H1 (cell line): ENCODE measurements at regions not wholly inside any gene's neighbourhood (a gene's known extent, or its start where the extent isn't known, plus 50 kb on each side); places are given as distances from the start of the nearest gene placed in this dataset.

Source experiments
- CTCF ChIA-PET: fragments of 300-600 bp; sonication (Branson Sonifier 250); formaldehyde crosslinking; loops from one replicate; lab custom pipeline; 2021; ENCODE audit not compliant: partially characterized antibody; lab: Charles Lee
- POLR2A ChIA-PET: fragments of 300-600 bp; sonication (Branson Sonifier 250); formaldehyde crosslinking; loops from one replicate; lab custom pipeline; 2021; ENCODE audit warnings: inconsistent platforms; ENCODE audit not compliant: partially characterized antibody; lab: Charles Lee
- DNase-seq, 2 experiments: peaks; one replicate each; pipeline versions ENCODE4 v3.0.0 to v3.0.0-alpha.2; 2010 to 2022; ENCODE audit warnings: low spot score in 2 of 2, low read depth in 1 of 2, mixed read lengths in 1 of 2
- FAIRE-seq: peaks from 2 replicates; lab custom pipeline; 2011; peaks lifted over from hg19 to GRCh38; lab: Jason Lieb, UNC
- H2AFZ ChIP-seq: 2 replicates; pipeline ENCODE4 v1.8.1; 2012; ENCODE audit warnings: low read length, inconsistent platforms
- H2AK5ac ChIP-seq: 2 replicates; pipeline ENCODE4 v1.6.1; 2013; ENCODE audit warnings: low read depth, low read length
- H2BK120ac ChIP-seq: replicated peaks from 2 replicates; pipeline ENCODE3; 2013; ENCODE audit warnings: low read depth, low read length, inconsistent platforms
- H2BK12ac ChIP-seq: 2 replicates; pipeline ENCODE4 v1.6.1; 2013; ENCODE audit warnings: low read depth, low read length
- H2BK15ac ChIP-seq: 2 replicates; pipeline ENCODE4 v1.6.1; 2013; ENCODE audit warnings: low read length
- H2BK20ac ChIP-seq: 2 replicates; pipeline ENCODE4 v1.6.1; 2013; ENCODE audit warnings: low read length
- H2BK5ac ChIP-seq: 2 replicates; pipeline ENCODE4 v1.6.1; 2013; ENCODE audit warnings: low read depth, low read length
- H3K14ac ChIP-seq: 2 replicates; pipeline ENCODE4 v1.6.1; 2013; ENCODE audit warnings: inconsistent platforms; ENCODE audit not compliant: insufficient read length
- H3K18ac ChIP-seq: 2 replicates; pipeline ENCODE4 v1.6.1; 2013; ENCODE audit warnings: low read length; ENCODE audit errors: extremely low read depth
- H3K23ac ChIP-seq: 2 replicates; pipeline ENCODE4 v1.6.1; 2013; ENCODE audit warnings: inconsistent platforms; ENCODE audit not compliant: insufficient read length
- H3K23me2 ChIP-seq: 2 replicates; pipeline ENCODE4 v1.6.1; 2013; ENCODE audit warnings: low read depth, low read length
- H3K27ac ChIP-seq: 2 replicates; pipeline ENCODE4 v1.6.1; 2011; ENCODE audit warnings: low read depth, low read length, inconsistent platforms
- H3K27me3 ChIP-seq, 4 experiments: replicated peaks in 1 of 4; 1 replicate in 1 of 4; 2 replicates in 3 of 4; pipeline versions ENCODE4 v1.6.1 to v1.8.1; 2011 to 2013; ENCODE audit warnings: low read length in 3 of 4, mild to moderate bottlenecking in 3 of 4, inconsistent platforms in 2 of 4, mixed read lengths in 2 of 4, moderate library complexity in 1 of 4; ENCODE audit not compliant: control insufficient read depth in 3 of 4, insufficient read depth in 3 of 4; ENCODE audit errors: extremely low read depth in 1 of 4
- H3K36me3 ChIP-seq, 4 experiments: 2 replicates each; pipeline versions ENCODE4 v1.6.1 to v1.8.1; 2011 to 2013; ENCODE audit warnings: mild to moderate bottlenecking in 4 of 4, low read length in 3 of 4, moderate library complexity in 2 of 4, control low read depth in 1 of 4, inconsistent platforms in 1 of 4; ENCODE audit not compliant: insufficient read depth in 4 of 4, control insufficient read depth in 2 of 4
- H3K4ac ChIP-seq: replicated peaks from 2 replicates; pipeline ENCODE3; 2013; ENCODE audit warnings: low read length, low read depth, mixed read lengths, inconsistent platforms; ENCODE audit not compliant: insufficient read length
- H3K4me1 ChIP-seq, 4 experiments: replicated peaks in 1 of 4; 1 replicate in 1 of 4; 2 replicates in 3 of 4; pipeline versions ENCODE4 v1.6.1 to v1.8.1; 2011 to 2013; ENCODE audit warnings: low read length in 3 of 4, inconsistent platforms in 2 of 4, mixed read lengths in 1 of 4; ENCODE audit not compliant: insufficient read depth in 4 of 4, control insufficient read depth in 3 of 4
- H3K4me2 ChIP-seq, 2 experiments: 2 replicates each; pipeline versions ENCODE4 v1.6.1 to v1.8.1; 2011 to 2013; ENCODE audit warnings: low read depth in 2 of 2, low read length in 2 of 2, control low read depth in 1 of 2, inconsistent platforms in 1 of 2, mild to moderate bottlenecking in 1 of 2; ENCODE audit not compliant: insufficient read depth in 1 of 2
- H3K4me3 ChIP-seq, 4 experiments: fragments of 200-600, 300-600 bp in 1 of 4; sonication (generic), shearing (Covaris generic), sonication (Bioruptor Twin) in 1 of 4; 2 replicates each; pipeline versions ENCODE4 v1.5.1 to v1.8.1; 2011 to 2016; ENCODE audit warnings: low read length in 4 of 4, low read depth in 3 of 4, control low read depth in 2 of 4, inconsistent platforms in 2 of 4, mild to moderate bottlenecking in 2 of 4, mixed read lengths in 1 of 4, moderate library complexity in 1 of 4; ENCODE audit not compliant: insufficient read depth in 2 of 4; ENCODE audit errors: extremely low read depth in 1 of 4
- H3K56ac ChIP-seq: replicated peaks from 2 replicates; pipeline ENCODE3; 2013; ENCODE audit warnings: low read depth, mild to moderate bottlenecking, mixed read lengths, low read length, inconsistent platforms; ENCODE audit not compliant: insufficient read length
- H3K79me1 ChIP-seq: 2 replicates; pipeline ENCODE4 v1.6.1; 2013; ENCODE audit warnings: low read depth, low read length, control low read depth
- H3K79me2 ChIP-seq, 2 experiments: 2 replicates each; pipeline versions ENCODE4 v1.6.1 to v1.8.1; 2012 to 2013; ENCODE audit warnings: low read length in 2 of 2, mild to moderate bottlenecking in 2 of 2, inconsistent platforms in 1 of 2; ENCODE audit not compliant: insufficient read depth in 2 of 2, control insufficient read depth in 1 of 2
- H3K9ac ChIP-seq, 4 experiments: replicated peaks in 1 of 4; 1 replicate in 1 of 4; 2 replicates in 3 of 4; pipeline versions ENCODE4 v1.6.1 to v1.8.1; 2011 to 2013; ENCODE audit warnings: low read depth in 3 of 4, low read length in 3 of 4, control low read depth in 2 of 4, mild to moderate bottlenecking in 2 of 4, moderate library complexity in 2 of 4, inconsistent platforms in 1 of 4; ENCODE audit errors: extremely low read depth in 1 of 4
- H3K9me3 ChIP-seq, 2 experiments: 2 replicates each; pipeline versions ENCODE4 v1.6.1 to v1.8.1; 2012 to 2013; ENCODE audit warnings: mild to moderate bottlenecking in 2 of 2, moderate library complexity in 2 of 2, control low read depth in 1 of 2, inconsistent platforms in 1 of 2, low read depth in 1 of 2, low read length in 1 of 2, mixed read lengths in 1 of 2; ENCODE audit not compliant: insufficient read depth in 2 of 2
- H4K20me1 ChIP-seq, 2 experiments: replicated peaks in 1 of 2; 2 replicates each; pipeline versions ENCODE3 to v1.8.1; 2011 to 2013; ENCODE audit warnings: inconsistent platforms in 2 of 2, low read length in 2 of 2, mild to moderate bottlenecking in 1 of 2; ENCODE audit not compliant: insufficient read depth in 2 of 2, control insufficient read depth in 1 of 2
- H4K5ac ChIP-seq: 2 replicates; pipeline ENCODE4 v1.6.1; 2013; ENCODE audit warnings: low read length, low read depth, mixed read lengths, inconsistent platforms; ENCODE audit not compliant: insufficient read length
- H4K8ac ChIP-seq: 2 replicates; pipeline ENCODE4 v1.8.0; 2013; ENCODE audit warnings: mild to moderate bottlenecking, moderate library complexity, low read length, inconsistent platforms; ENCODE audit not compliant: insufficient read depth; ENCODE audit errors: extremely low read depth
- H4K91ac ChIP-seq: replicated peaks from 2 replicates; pipeline ENCODE3; 2013; ENCODE audit warnings: low read length, mixed read lengths, inconsistent platforms; ENCODE audit not compliant: insufficient read length
- CEBPB ChIP-seq: IDR thresholded peaks from 2 replicates; pipeline ENCODE4 v1.6.1; 2012; ENCODE audit warnings: low read depth, low read length
- CHD1 ChIP-seq: IDR thresholded peaks from 2 replicates; pipeline ENCODE4 v1.6.1; 2012; ENCODE audit warnings: low read depth, low read length, improper control_type of control experiment
- HDAC2 ChIP-seq, 2 experiments: fragments of 300-600 bp in 1 of 2; sonication (generic) in 1 of 2; IDR thresholded peaks; 2 replicates each; pipeline ENCODE4 v1.6.1; 2011 to 2012; ENCODE audit warnings: low read depth in 2 of 2, low read length in 2 of 2, mild to moderate bottlenecking in 2 of 2, moderate library complexity in 2 of 2, borderline replicate concordance in 1 of 2, inconsistent platforms in 1 of 2
- JUN ChIP-seq: IDR thresholded peaks from 2 replicates; pipeline ENCODE4 v1.6.1; 2011; ENCODE audit warnings: low read depth, mild to moderate bottlenecking, improper control_type of control experiment, low read length
- KDM4A ChIP-seq: IDR thresholded peaks from one replicate; pipeline ENCODE4 v1.7.1; 2012; ENCODE audit warnings: low read depth, mild to moderate bottlenecking, moderate library complexity, low read length, inconsistent platforms; ENCODE audit not compliant: severe bottlenecking
- RAD21 ChIP-seq, 2 experiments: IDR thresholded peaks in 1 of 2; conservative IDR thresholded peaks in 1 of 2; 2 replicates each; pipeline ENCODE4 v1.6.1; 2011; ENCODE audit warnings: low read depth in 2 of 2, low read length in 2 of 2, improper control_type of control experiment in 1 of 2, inconsistent platforms in 1 of 2, mild to moderate bottlenecking in 1 of 2, moderate library complexity in 1 of 2
- RXRA ChIP-seq: IDR thresholded peaks from 2 replicates; pipeline ENCODE4 v1.6.1; 2011; ENCODE audit warnings: low read depth, mild to moderate bottlenecking, low read length, moderate library complexity; ENCODE audit not compliant: insufficient read depth
- SIN3A ChIP-seq, 2 experiments: IDR thresholded peaks in 1 of 2; conservative IDR thresholded peaks in 1 of 2; 2 replicates each; pipeline ENCODE4 v1.6.1; 2011 to 2012; ENCODE audit warnings: low read length in 2 of 2, improper control_type of control experiment in 1 of 2, low read depth in 1 of 2, mild to moderate bottlenecking in 1 of 2
- SIRT6 ChIP-seq: IDR thresholded peaks from one replicate; pipeline ENCODE4 v1.7.1; 2012; ENCODE audit warnings: low read length, inconsistent platforms
- SIX5 ChIP-seq: IDR thresholded peaks from 2 replicates; pipeline ENCODE4 v1.6.1; 2011; ENCODE audit warnings: mild to moderate bottlenecking, low read depth, low read length
- SP2 ChIP-seq: IDR thresholded peaks from 2 replicates; pipeline ENCODE4 v1.6.1; 2012; ENCODE audit warnings: mild to moderate bottlenecking, low read length, inconsistent platforms
- TBP ChIP-seq: IDR thresholded peaks from 2 replicates; pipeline ENCODE4 v1.6.1; 2011; ENCODE audit warnings: low read depth, low read length, improper control_type of control experiment
- TCF12 ChIP-seq: IDR thresholded peaks from 2 replicates; pipeline ENCODE4 v1.6.1; 2011; ENCODE audit warnings: low read depth, mild to moderate bottlenecking, low read length
- TEAD4 ChIP-seq: IDR thresholded peaks from 2 replicates; pipeline ENCODE4 v1.6.1; 2012; ENCODE audit warnings: low read depth, low read length, inconsistent platforms, mixed read lengths
- WGBS, 2 experiments: shearing (Covaris generic) in 1 of 2; methylation state at CpG; one replicate each; pipeline versions ENCODE4 v1.1.6 to v1.1.7; 2013 to 2015; ENCODE audit warnings: low lambda C conversion rate in 2 of 2, mixed read lengths in 2 of 2, inconsistent platforms in 1 of 2, low coverage in 1 of 2, missing lambda C conversion rate in 1 of 2; ENCODE audit not compliant: insufficient replicate concordance in 2 of 2, insufficient coverage in 1 of 2, insufficient read length in 1 of 2; ENCODE audit errors: extremely low coverage in 1 of 2, missing lambda C conversion rate in 1 of 2; 5-methylcytosine and 5-hydroxymethylcytosine counted together
- TF ChIP-seq, protein P1 (sequence below): IDR thresholded peaks from 2 replicates; pipeline ENCODE4 v1.6.1; 2011; ENCODE audit warnings: low read depth, mild to moderate bottlenecking, low read length; ENCODE audit not compliant: insufficient read depth

DNA sequence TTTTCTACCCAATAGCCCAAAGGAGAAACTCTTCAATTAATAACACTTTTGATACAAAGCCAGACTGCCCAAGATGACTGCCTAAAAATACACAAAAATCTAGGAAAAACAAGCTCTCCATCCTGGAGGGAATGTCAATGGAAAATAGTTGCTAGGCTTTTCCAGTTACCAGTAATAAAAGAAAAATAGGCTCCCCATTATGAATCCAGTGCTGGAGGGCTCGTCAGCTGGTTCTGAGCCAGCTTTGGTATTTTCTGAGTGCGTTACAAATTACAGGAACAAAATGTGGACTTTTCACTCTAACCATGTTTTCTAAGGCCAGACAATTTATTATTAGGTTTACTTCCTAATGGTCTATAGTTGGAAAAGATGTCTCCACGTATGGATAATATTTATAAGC, 414.5 kb downstream of the ACTL7B start:
- H2BK120ac ChIP-seq: no peak overlapping the region
- H3K4me3 ChIP-seq: no peak overlapping the region
- no peak overlapping the region for H3K14ac ChIP-seq
- no peak overlapping the region for H3K18ac ChIP-seq
- H3K79me2 ChIP-seq: no peaks in the 10 kb centered on the region
- no peak overlapping the region for H4K8ac ChIP-seq
- no peaks in the 10 kb centered on the region for H3K9me3 ChIP-seq
- no peaks in the 10 kb centered on the region for H3K23me2 ChIP-seq
- no peaks in the 10 kb centered on the region for H3K27me3 ChIP-seq
- no peak overlapping the region for H2BK20ac ChIP-seq
- H4K20me1 ChIP-seq: no peaks in the 10 kb centered on the region
- no peaks in the 10 kb centered on the region for H3K36me3 ChIP-seq
- H3K9ac ChIP-seq: no peak overlapping the region
- no peak for DNase-seq
- H3K79me1 ChIP-seq: no peaks in the 10 kb centered on the region
- no peak overlapping the region for H2BK5ac ChIP-seq
- no peak overlapping the region for H3K23ac ChIP-seq
- H4K5ac ChIP-seq: no peak overlapping the region
- no peak overlapping the region for H2AFZ ChIP-seq
- no peak overlapping the region for H3K4me2 ChIP-seq
- H2BK12ac ChIP-seq: no peak overlapping the region
- no peak overlapping the region for H2BK15ac ChIP-seq
- no peaks in the 10 kb centered on the region for H3K4me1 ChIP-seq
- ChIA-PET POLR2A (no interaction called here), CTCF (interaction anchor here (2.3 kb wide), 2 partner anchors 27 to 29 kb away, joined by 6 read pairs; no protein-coding TSS in a partner anchor)
- no peak for FAIRE-seq
- no peak overlapping the region for H2AK5ac ChIP-seq
- no peak overlapping the region for H3K56ac ChIP-seq
- whole genome bisulfite sequencing, 2 experiments: 89% methylated on average over 3 of the region's 3 CpGs; no CpG with 5 or more reads in 1 of the 2 experiments
- no peak overlapping the region for H3K27ac ChIP-seq
- no peak overlapping the region for H3K4ac ChIP-seq
- no peak overlapping the region for H4K91ac ChIP-seq
- no peak for TF ChIP-seq SIRT6
- no peak for TF ChIP-seq TCF12
- no peak for TF ChIP-seq RXRA
- no peak for TF ChIP-seq TBP
- no peak for TF ChIP-seq CEBPB
- TF ChIP-seq HDAC2 (IDR thresholded peaks at IDR 0.05; ENCODE audit: borderline replicate concordance in 1 of 2, low read depth in 2 of 2, low read length in 2 of 2): no peak
- TF ChIP-seq JUN: no peak
- TF ChIP-seq CHD1: no peak
- TF ChIP-seq RAD21 (IDR thresholded peaks at IDR 0.05 in 1 of 2, conservative IDR thresholded peaks at IDR 0.05 in 1 of 2; ENCODE audit: low read depth in 2 of 2, low read length in 2 of 2): no peak
- TF ChIP-seq, protein P1, sequence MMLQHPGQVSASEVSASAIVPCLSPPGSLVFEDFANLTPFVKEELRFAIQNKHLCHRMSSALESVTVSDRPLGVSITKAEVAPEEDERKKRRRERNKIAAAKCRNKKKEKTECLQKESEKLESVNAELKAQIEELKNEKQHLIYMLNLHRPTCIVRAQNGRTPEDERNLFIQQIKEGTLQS: no peak
- no peak for TF ChIP-seq SIX5
- no peak for TF ChIP-seq SP2
- no peak for TF ChIP-seq SIN3A (conservative IDR thresholded peaks at IDR 0.05 in 1 of 2, IDR thresholded peaks at IDR 0.05 in 1 of 2; ENCODE audit: low read depth in 1 of 2, low read length in 2 of 2)
- TF ChIP-seq KDM4A: no peak
- TF ChIP-seq TEAD4: no peak
